ENCODE measurements at regions not wholly inside any gene's neighbourhood (a gene's known extent, or its start where the extent isn't known, plus 50 kb on each side); places are given as distances from the start of the nearest gene placed in this dataset.
A peak's percentile ranks its signal among the peaks of the same experiment; 100 is the strongest.
"Not testable (repeated sequence)": the region's sequence is repeated elsewhere in the genome, so short reads cannot be mapped to it uniquely, and the experiment has no call there.

DNA sequence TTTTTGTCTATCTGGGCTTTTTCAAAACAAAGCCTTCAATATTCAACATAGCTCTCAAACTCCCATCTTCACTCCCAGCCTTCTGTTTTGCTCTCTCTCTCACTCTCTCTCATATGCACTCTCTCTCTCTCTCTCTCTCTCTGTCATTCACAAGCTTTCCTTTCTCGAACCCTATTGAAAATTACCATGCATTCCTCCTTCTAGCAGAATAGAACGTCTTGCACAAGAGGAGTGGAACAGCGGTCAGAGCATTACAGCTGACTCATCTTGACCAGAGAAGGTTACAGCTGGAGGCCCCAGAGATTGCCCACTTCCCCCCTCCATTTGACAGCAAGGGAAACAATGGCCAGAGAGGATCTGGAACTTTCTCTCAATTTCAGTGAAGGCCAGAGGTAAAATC lies 51.0 kb upstream of the LIFR start:
- DNase-seq (ENCODE audit: low read depth): peak; percentile 98

- DNase-seq (ENCODE audit: low read depth): peak; percentile 43
Observed at GRCh38 chr5:38607930-38608564, 51.6 kb upstream of the LIFR start.

- DNase-seq (ENCODE audit: low read depth): no peak
Observed at GRCh38 chr5:38608874-38609273, 52.4 kb upstream of the LIFR start.

DNA sequence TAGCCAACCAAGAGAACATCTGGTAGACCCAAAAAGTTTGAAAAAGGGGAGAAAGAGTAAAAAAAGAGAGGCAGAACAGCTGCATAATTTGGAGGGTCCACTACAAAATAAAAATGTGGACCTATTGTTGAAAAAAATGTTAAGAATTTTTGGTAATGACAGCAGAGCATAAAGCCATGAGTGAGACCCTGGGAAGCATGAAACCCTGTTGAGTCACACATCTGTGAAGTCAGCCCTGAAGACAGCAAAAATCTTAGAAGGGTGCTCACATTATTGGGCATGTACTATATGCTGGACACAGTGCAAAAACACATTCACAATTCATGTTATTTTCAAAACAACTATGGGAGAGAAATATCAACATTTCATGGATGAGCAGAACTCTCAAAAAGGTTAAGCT lies 56.4 kb upstream of the LIFR start:
- no peak for DNase-seq (ENCODE audit: low read depth)

DNA sequence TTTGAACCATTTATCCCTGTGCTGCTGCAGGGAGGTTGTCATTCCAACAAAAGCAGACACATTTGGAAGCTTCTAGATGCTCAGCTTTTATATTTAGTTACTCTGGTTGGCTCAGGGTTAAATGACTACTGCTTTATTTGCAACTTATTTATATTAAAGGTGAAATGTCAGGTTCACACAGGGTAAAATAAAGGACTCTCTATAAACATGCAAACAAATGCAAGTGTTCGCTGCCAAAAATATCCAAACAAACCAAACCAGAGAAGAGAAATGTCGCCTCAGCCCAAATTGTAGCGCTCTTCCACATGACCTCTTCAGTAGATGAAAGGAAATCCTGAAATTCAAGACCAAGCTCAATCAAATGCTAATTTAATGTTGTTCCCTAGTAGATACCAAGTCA lies 57.0 kb upstream of the LIFR start:
- DNase-seq (ENCODE audit: low read depth): no peak

DNA sequence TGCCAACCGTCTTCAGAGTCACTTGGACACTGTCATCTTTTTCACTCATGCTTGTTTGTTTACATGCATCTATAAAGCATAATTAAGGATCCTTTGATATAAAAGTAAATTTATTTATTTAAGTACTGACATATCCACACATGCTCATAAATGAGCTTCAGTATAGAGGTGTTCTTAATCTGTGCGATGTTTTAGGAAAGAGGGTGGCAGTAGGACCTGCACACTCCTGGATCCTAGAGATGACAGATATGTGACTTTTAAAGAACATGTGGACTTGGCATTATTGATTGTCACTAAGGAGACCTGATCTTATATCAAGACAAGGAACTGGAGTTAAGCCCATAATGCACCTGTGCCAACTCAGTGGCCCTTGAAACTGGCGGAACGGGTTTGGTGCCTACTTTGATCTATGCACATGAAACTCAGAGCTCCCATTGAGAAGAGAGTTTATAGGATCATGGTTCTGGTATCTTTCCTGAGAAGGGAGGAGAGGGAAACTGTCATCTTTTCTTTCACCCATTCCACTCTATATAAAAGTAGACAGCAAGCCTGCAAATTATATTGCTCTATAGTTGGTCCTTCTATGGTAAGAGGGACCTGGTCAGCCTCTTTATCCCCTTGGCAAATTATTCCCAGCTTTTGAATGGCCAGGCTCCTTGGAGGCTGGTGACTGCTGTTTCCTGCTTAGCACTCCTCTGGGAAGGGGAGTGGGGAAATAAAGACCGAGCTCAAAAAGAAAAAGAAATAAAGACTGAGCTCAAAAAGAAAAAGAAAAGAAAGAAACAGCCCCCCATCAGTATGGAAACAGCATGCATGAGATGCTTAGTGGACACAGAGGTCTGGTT lies 57.8 kb upstream of the LIFR start:
- DNase-seq (ENCODE audit: low read depth): no peak

- DNase-seq (ENCODE audit: low read depth): no peak
Observed at GRCh38 chr5:38615042-38615441, 58.6 kb upstream of the LIFR start.

GRCh38 chr5:38615981-38616451 lies 59.6 kb upstream of the LIFR start:
- no peak for DNase-seq (ENCODE audit: low read depth)

DNA sequence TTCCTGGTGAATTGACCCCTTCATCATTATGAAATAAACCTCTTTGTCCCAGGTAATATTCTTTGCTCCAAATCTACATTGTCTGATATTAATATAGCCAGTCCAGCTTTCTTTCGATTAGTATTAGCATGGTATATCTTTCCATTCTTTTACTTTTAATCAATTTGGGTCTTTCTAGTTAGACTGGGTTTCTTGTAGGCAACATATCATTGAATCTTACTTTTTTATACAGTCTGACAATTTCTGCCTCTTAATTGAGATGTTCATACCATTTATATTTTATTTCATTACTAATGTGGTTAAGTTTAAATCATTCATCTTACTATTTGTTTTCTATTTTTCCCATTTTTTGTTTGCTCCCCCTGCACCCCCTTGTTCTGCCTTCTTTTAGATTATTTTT lies 61.7 kb upstream of the LIFR start:
- no peak for DNase-seq (ENCODE audit: low read depth)

DNA sequence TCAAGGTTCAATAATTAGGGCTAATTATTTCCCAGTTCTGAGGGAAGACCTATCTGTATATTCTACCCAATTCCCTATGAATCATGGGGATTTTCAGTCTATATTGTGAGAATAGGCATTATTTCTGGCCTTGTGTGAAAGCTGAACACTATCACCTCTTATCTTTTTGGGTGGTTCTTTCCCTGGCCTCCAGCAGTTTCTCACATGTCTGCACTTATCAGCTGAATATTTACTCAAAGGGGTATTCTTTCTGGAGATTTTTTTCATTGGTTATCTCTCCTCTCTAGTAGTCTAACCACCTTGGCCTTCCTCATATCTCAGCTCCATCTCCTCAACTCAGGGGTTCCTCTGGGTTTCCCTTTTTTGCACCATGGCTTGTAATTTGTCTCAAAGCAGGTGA lies 64.9 kb upstream of the LIFR start:
- no peak for DNase-seq (ENCODE audit: low read depth)

DNA sequence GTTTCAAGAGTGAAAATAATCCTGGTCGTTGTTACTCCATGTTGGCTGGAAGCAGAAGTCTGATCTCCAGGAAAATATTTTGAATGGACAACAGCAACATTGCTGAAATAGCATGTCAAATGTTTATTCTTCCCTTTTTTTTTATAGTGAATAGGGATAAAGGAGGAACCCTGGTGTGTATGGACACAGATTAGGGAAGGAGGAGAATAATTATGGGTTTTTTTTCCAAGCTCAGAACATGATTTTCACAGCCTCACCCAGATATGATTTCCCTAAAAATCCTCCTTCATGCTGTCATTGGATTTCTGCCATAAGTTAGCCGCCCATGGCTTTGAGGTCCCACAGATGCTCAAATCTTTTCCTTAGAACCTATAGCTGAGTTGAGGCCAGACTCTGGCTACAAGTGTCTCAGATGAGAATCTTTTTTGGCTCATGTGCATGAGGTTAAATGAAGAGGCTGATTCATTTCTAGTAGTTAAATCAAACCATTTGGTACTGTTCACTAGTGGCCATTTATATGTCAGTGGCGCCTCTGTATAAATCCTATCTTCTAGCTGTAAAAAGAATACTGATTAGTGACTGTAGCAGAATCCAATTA lies 65.5 kb upstream of the LIFR start:
- no peak for DNase-seq (ENCODE audit: low read depth)

DNA sequence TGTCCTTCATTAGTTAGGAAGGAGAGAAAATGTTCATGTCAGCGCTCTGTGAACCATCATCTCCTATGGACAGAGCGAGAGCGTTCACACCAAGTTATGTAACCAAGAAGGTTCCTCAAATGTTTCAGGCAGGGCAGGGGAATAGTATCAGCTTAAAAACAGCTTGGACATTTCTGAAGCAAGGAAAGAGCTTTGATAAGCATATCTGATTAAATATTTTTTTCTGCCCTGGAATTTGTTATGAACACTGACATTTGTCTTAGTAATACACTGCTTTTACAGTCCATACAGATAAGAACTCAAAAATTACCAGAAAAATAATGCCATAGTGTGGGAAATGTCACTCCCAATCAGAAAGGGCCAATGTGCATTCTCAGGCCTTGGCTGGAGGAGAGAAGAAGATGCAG lies 66.3 kb upstream of the LIFR start:
- DNase-seq (ENCODE audit: low read depth): no peak

GRCh38 chr5:38624541-38624940 lies 68.1 kb upstream of the LIFR start:
- not testable (repeated sequence) for DNase-seq (ENCODE audit: low read depth)

DNA sequence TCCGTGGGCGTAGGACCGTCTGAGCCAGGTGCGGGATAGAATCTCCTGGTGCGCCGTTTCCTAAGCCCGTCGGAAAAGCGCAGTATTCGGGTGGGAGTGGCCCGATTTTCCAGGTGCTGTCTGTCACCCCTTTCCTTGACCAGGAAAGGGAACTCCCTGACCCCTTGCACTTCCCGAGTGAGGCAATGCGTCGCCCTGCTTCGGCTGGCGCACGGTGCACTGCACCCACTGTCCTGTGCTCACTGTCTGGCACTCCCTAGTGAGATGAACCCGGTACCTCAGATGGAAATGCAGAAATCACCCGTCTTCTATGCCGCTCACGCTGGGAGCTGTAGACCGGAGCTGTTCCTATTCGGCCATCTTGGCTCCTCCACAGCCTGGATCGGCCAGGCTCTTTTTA lies 74.9 kb upstream of the LIFR start:
- DNase-seq (ENCODE audit: low read depth): not testable (repeated sequence)

- peak; percentile 44 for DNase-seq (ENCODE audit: low read depth)
Observed at GRCh38 chr5:38634568-38635369, 78.3 kb upstream of the LIFR start.

GRCh38 chr5:38636626-38637025 lies 80.2 kb upstream of the LIFR start:
- no peak for DNase-seq (ENCODE audit: low read depth)

DNA sequence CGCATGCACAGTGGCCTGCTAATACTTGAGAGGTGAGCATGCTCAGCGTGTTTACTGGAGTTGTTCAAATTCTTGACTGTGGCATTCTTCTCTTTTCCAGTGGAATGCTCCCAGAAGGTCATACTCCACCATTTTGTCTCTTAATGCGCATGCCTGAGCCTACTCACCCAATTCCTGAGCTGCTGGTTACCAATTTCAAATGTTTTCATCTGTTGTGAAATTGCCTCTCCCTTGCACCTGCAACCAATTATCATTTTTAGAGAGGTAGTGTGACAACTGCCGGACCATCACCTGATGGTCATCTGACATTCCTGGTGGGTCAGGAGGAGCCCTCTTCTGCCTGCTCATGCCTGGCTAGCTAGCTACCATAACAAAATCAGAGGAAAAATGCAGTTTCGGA lies 82.2 kb upstream of the LIFR start:
- DNase-seq (ENCODE audit: low read depth): no peak

GRCh38 chr5:38639377-38640358 lies 83.2 kb upstream of the LIFR start:
- peak; percentile 77 for DNase-seq (ENCODE audit: low read depth)

DNA sequence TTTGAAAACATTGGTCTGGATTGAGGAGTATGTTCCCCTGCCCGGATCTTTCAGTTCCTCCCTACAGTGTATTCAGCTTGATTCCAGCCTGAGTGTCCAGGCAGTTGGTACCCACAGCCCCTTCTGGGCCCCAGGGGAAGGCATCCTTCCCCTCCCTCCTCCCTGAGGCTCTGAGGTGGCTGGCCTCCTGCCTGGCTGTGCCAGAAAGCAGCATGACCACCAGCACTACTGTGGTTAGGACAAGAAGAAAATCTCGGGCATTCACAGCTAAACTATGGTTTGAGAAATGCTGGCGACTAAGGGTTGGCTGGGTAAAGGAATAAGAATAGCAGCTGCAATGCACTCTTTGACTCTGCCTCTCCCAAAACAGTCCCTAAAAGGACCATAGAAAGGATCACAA lies 84.6 kb upstream of the LIFR start:
- peak; percentile 42 for DNase-seq (ENCODE audit: low read depth)

- no peak for DNase-seq (ENCODE audit: low read depth)
Observed at GRCh38 chr5:38642189-38642911, 85.9 kb upstream of the LIFR start.

Data from renal cortical epithelial cell (primary cell).